Left ventricle myocardium inferior (tissue), 1 donor: ENCODE measurements at regions not wholly inside any gene's neighbourhood (a gene's known extent, or its start where the extent isn't known, plus 50 kb on each side); places are given as distances from the start of the nearest gene placed in this dataset.
"Not testable (repeated sequence)": the region's sequence is repeated elsewhere in the genome, so short reads cannot be mapped to it uniquely, and the experiment has no call there.

Experiments
- DNase-seq: peaks from one replicate; pipeline ENCODE4 v3.0.0-alpha.2; 2020
- H3K27ac ChIP-seq: fragments of 200-600 bp; replicated peaks from 2 replicates; pipeline ENCODE4 v1.8.0; 2021
- H3K27me3 ChIP-seq: fragments of 200-600 bp; 2 replicates; pipeline ENCODE4 v1.8.0; 2021; ENCODE audit warnings: low read depth
- H3K36me3 ChIP-seq: fragments of 200-600 bp; 2 replicates; pipeline ENCODE4 v1.8.0; 2021
- H3K4me1 ChIP-seq: fragments of 200-600 bp; 2 replicates; pipeline ENCODE4 v1.8.0; 2021
- H3K4me3 ChIP-seq: fragments of 200-600 bp; 2 replicates; pipeline ENCODE4 v1.8.0; 2021; ENCODE audit warnings: mild to moderate bottlenecking, moderate library complexity
- H3K9me3 ChIP-seq: fragments of 200-600 bp; replicated peaks from 2 replicates; pipeline ENCODE4 v1.8.0; 2021
- intact Hi-C: fragments of 100-400 bp; cut with micrococcal nuclease; formaldehyde crosslinking; loops from one replicate; pipeline ENCODE4 v1.11.0; 2022
- TF ChIP-seq, protein P1 (sequence below): fragments of 200-600 bp; IDR thresholded peaks from 2 replicates; pipeline ENCODE4 v1.8.0; 2021; ENCODE audit warnings: antibody characterized with exemption, mild to moderate bottlenecking, borderline replicate concordance
- donor health status: DM: no; HTN: yes; CAD: no; lungs with severe emphysema.

DNA sequence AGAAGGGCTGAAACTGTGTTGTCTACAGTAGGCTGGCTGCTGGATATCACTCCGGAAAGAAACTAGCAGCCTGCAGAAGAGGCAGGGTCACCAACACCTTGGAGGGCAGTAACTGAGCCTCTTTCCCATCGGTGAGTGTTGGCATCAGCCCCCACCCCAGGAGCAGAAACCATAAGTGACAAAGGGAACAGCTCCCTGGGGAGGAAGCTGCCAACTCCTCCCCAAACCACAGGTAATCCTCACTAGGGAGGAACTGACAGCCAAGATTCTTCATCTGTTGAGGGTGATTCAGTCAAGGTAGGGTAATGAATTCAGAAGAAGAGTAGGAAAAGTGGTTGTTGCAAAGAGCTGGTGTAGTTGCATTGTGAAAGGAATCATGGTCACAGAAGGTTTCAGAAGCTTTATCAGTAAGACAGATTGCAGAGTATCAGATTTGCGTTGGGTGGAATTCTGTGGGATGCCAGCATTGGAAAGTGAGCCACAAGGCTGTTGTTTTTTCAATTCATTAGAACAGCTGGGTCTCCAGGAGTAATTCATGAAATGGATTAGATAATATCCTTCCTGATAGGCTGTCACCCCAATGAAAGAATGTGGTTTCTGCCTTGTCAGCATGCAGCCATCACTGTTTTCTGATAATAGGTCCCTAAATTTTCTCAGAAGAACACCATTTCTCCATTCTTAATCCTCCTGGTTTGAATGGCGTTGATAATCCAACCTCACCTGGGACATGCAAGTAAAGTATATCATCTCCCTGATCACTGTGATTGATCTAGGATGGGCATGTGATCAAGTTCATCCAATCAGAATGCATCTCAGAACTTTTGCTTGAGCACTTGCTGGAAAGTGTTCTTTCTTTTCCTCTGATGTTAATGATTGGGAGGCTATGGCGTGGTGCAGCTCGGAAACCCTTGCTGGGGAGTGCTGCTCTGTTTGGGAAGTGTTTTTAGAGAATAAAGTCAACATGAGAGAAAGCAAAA lies 75.0 kb upstream of the CTBP2 start:
- peaks cover 46% of the 10 kb centered on the region for H3K27me3 ChIP-seq
- H3K4me1 ChIP-seq, result no peaks in the 10 kb centered on the region
- intact Hi-C loops, result no loop called here
- H3K4me3 ChIP-seq, result no peak overlapping the region
- H3K36me3 ChIP-seq, result no peaks in the 10 kb centered on the region
- H3K9me3 ChIP-seq, result peaks cover 15% of the 10 kb centered on the region
- no peak overlapping the region for H3K27ac ChIP-seq
- DNase-seq, result no peak
- TF ChIP-seq, protein P1, sequence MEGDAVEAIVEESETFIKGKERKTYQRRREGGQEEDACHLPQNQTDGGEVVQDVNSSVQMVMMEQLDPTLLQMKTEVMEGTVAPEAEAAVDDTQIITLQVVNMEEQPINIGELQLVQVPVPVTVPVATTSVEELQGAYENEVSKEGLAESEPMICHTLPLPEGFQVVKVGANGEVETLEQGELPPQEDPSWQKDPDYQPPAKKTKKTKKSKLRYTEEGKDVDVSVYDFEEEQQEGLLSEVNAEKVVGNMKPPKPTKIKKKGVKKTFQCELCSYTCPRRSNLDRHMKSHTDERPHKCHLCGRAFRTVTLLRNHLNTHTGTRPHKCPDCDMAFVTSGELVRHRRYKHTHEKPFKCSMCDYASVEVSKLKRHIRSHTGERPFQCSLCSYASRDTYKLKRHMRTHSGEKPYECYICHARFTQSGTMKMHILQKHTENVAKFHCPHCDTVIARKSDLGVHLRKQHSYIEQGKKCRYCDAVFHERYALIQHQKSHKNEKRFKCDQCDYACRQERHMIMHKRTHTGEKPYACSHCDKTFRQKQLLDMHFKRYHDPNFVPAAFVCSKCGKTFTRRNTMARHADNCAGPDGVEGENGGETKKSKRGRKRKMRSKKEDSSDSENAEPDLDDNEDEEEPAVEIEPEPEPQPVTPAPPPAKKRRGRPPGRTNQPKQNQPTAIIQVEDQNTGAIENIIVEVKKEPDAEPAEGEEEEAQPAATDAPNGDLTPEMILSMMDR, result no peak

DNA sequence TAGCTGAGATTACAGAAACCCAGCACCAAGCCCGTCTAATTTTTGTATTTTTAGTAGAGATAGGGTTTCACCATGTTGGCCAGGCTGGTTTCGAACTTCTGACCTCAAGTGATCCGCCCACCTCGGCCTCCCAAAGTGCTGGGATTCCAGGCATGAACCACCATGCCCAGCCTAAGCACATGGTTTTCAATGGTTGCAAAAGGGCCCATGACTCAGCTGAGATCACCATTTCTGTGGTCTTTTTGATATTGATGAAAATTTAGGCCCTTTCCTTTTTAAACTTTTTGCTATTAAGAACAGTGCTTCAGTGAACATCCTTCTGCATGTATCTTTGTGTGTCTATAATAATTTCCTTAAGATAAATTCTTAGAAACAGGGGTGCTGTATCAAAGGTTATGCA lies 74.2 kb upstream of the CTBP2 start:
- H3K27ac ChIP-seq, DNase-seq, intact Hi-C loops, H3K4me1 ChIP-seq, H3K36me3 ChIP-seq, H3K4me3 ChIP-seq: not testable (repeated sequence)
- H3K9me3 ChIP-seq, result peaks cover 15% of the 10 kb centered on the region
- H3K27me3 ChIP-seq, result peaks cover 44% of the 10 kb centered on the region

DNA sequence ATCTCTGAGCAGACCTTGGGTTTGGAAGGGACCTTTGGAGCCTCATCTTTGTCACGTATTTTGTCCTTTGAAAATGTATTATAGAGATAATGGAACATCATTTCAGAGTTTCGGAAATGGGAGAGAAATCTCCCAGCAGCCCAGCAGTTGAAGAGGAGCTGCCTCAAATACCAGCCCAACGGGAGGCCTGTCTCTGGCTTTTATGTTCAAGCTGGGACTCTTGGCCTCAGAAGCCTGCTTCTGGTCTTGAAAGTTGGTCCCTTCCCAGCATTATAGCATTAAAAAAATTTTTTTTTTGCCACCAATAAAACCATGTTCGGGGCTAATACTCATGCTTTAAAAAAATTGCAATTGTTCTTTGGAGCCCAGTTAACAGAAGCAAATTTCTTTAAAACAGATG lies 73.4 kb upstream of the CTBP2 start:
- Histone ChIP-seq H3K9me3 (peaks cover 11% of the 10 kb centered on the region), H3K36me3 (no peaks in the 10 kb centered on the region), H3K4me3 (no peak overlapping the region), H3K27ac (no peak overlapping the region), H3K27me3 (peaks cover 44% of the 10 kb centered on the region), H3K4me1 (no peaks in the 10 kb centered on the region)
- TF ChIP-seq, protein P1, result no peak
- no peak for DNase-seq
- intact Hi-C loops, result no loop called here

DNA sequence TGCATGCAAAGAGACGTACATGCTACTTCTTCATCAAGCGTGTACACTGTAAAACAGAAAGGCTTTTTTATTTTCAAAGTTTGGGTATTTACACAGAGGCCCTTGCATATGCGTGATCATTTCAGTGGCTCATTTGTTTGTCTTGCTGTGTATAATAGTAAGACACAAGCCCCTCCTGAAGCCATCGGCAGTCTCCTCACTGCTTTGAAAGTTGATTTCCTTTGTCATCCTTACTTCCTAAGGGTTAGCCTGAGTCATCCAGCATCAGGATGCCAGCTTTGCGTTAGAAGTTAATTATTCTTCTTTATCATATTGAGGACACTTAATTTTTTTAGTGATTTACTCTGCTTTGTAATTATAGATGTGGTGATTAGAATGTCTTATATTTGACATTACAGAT lies 72.5 kb upstream of the CTBP2 start:
- H3K9me3 ChIP-seq, result peaks cover 2% of the 10 kb centered on the region
- H3K4me3 ChIP-seq, result no peak overlapping the region
- no peaks in the 10 kb centered on the region for H3K36me3 ChIP-seq
- no peak overlapping the region for H3K27ac ChIP-seq
- intact Hi-C loops, result no loop called here
- DNase-seq, result no peak
- peaks cover 43% of the 10 kb centered on the region for H3K27me3 ChIP-seq
- no peaks in the 10 kb centered on the region for H3K4me1 ChIP-seq
- TF ChIP-seq, protein P1, result no peak

DNA sequence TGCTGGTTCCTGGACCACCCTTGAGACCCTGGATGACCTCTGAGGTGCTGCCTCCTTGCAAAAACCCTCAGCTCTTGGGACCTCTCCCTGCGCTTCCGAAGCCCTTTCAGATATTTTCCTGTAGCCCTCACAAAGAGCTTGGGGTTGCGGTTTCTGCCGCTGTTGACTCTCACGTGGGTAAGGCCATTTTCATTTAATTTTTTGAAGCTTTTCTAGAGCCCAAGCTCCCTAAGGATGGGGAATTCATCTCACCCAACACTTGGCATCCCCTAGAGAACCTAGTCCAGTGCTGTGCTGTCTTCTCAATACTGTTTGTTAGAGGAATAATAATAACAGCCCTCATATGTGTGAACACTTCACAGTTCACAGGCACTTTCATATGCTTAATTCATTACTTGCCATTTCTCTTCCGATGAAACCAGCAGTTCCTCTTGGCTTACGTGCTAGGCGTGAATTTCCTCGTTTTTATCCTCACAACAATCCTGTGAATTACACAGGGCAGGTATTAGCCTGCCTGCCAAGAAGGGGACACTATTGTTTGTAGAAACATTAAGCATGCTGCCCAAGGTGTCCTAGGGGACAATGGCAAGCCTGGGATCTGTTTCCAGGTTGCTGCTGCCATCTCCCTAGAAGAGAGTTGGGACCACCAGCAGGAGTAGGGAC lies 71.6 kb upstream of the CTBP2 start:
- Histone ChIP-seq H3K27ac (no peak overlapping the region), H3K4me1 (no peaks in the 10 kb centered on the region), H3K36me3 (no peaks in the 10 kb centered on the region), H3K9me3 (no peaks in the 10 kb centered on the region), H3K27me3 (peaks cover 34% of the 10 kb centered on the region), H3K4me3 (no peak overlapping the region)
- intact Hi-C loops, result no loop called here
- DNase-seq, result no peak
- TF ChIP-seq, protein P1, result no peak
